A549 (cell line): ENCODE measurements at regions not wholly inside any gene's neighbourhood (a gene's known extent, or its start where the extent isn't known, plus 50 kb on each side); places are given as distances from the start of the nearest gene placed in this dataset.

Source experiments
- ATAC-seq, 2 experiments: fragments of 200-7000 bp in 1 of 2; fragments of >200 bp in 1 of 2; cut with Nextera tagmentation in 1 of 2; cut with Tn5 transposase in 1 of 2; 3 replicates each; pipeline versions ENCODE4 v1.8.0 to v1.9.1; 2018 to 2020; ENCODE audit warnings: mild to moderate bottlenecking in 1 of 2, moderate library complexity in 1 of 2
- CTCF ChIA-PET: fragments of 300-600 bp; sonication (Branson Sonifier 250); formaldehyde crosslinking; extraction: SDS; loops from one replicate; lab custom pipeline; 2021; ENCODE audit warnings: antibody characterized with exemption, inconsistent platforms; lab: Yijun Ruan, JAX
- POLR2A ChIA-PET: fragments of 350-600 bp; formaldehyde crosslinking; extraction: SDS; loops from one replicate; lab custom pipeline; 2021; ENCODE audit warnings: antibody characterized with exemption, inconsistent platforms; lab: Yijun Ruan, JAX
- DNase-seq, 2 experiments: peaks; one replicate each; pipeline versions ENCODE4 v3.0.0 to v3.0.0-alpha.2; 2011 to 2016; ENCODE audit warnings: low read depth in 1 of 2, low spot score in 1 of 2
- FAIRE-seq: peaks from 2 replicates; lab custom pipeline; 2011; peaks lifted over from hg19 to GRCh38; lab: Jason Lieb, UNC
- H3K27ac ChIP-seq, 2 experiments: fragments of >200 bp; sonication (Bioruptor Twin); formaldehyde crosslinking; 3 replicates each; pipeline ENCODE4 v1.5.1; 2016 to 2017
- H3K4me1 ChIP-seq: fragments of >200 bp; sonication (Bioruptor Twin); formaldehyde crosslinking; 3 replicates; pipeline ENCODE4 v1.6.1; 2016
- H3K4me2 ChIP-seq: fragments of >200 bp; sonication (Bioruptor Twin); formaldehyde crosslinking; 3 replicates; pipeline ENCODE4 v1.6.1; 2016
- H3K4me3 ChIP-seq: fragments of >200 bp; sonication (Bioruptor Twin); formaldehyde crosslinking; 3 replicates; pipeline ENCODE4 v1.5.1; 2016
- H3K9me3 ChIP-seq: fragments of >200 bp; sonication (Bioruptor Twin); formaldehyde crosslinking; 3 replicates; pipeline ENCODE4 v1.6.1; 2016
- CBX2 ChIP-seq: fragments of 200-600 bp; sonication (generic); IDR thresholded peaks from 2 replicates; pipeline ENCODE4 v1.6.1; 2016; ENCODE audit warnings: low read depth, mild to moderate bottlenecking, borderline replicate concordance
- CBX8 ChIP-seq: fragments of 200-600 bp; sonication (generic); IDR thresholded peaks from 2 replicates; pipeline ENCODE4 v1.6.1; 2016
- CEBPB ChIP-seq, 2 experiments: fragments of >200 bp in 1 of 2; sonication (Bioruptor Twin) in 1 of 2; formaldehyde crosslinking in 1 of 2; IDR thresholded peaks; 2 replicates each; pipeline ENCODE4 v1.6.1; 2012 to 2016
- CHD2 ChIP-seq: fragments of 150-350 bp; IDR thresholded peaks from 2 replicates; pipeline ENCODE4 v1.6.1; 2014; ENCODE audit warnings: low read length; ENCODE audit not compliant: partially characterized antibody
- CTCF ChIP-seq: fragments of >200 bp; sonication (Bioruptor Twin); formaldehyde crosslinking; IDR thresholded peaks from 3 replicates; pipeline ENCODE4 v1.5.1; 2016
- E2F6 ChIP-seq: IDR thresholded peaks from 2 replicates; pipeline ENCODE4 v1.6.1; 2012; ENCODE audit warnings: low read depth, borderline replicate concordance
- EHF ChIP-seq: fragments of 250-450 bp; sonication (Bioruptor Pico); IDR thresholded peaks from 2 replicates; pipeline ENCODE4 v1.5.0; 2020; ENCODE audit warnings: mild to moderate bottlenecking
- EHMT2 ChIP-seq: fragments of 200-600 bp; sonication (generic); IDR thresholded peaks from 2 replicates; pipeline ENCODE4 v1.6.1; 2016; ENCODE audit warnings: antibody characterized with exemption, low read depth, mild to moderate bottlenecking, moderate library complexity
- ELK1 ChIP-seq: fragments of 150-350 bp; IDR thresholded peaks from 2 replicates; pipeline ENCODE4 v1.6.1; 2014; ENCODE audit warnings: low read depth, mild to moderate bottlenecking, low read length
- ESRRA ChIP-seq: fragments of 150-350 bp; IDR thresholded peaks from 2 replicates; pipeline ENCODE4 v1.6.1; 2014; ENCODE audit warnings: mild to moderate bottlenecking, low read length, borderline replicate concordance
- FOSB ChIP-seq: fragments of 250-450 bp; sonication (Bioruptor Pico); IDR thresholded peaks from 2 replicates; pipeline ENCODE4 v1.5.0; 2020; ENCODE audit warnings: mild to moderate bottlenecking, moderate library complexity
- FOSL2 ChIP-seq, 2 experiments: fragments of 450-650 bp in 1 of 2; fragments of >200 bp in 1 of 2; sonication (Bioruptor Twin) in 1 of 2; formaldehyde crosslinking; IDR thresholded peaks; 2 replicates each; pipeline versions ENCODE4 v1.5.0 to v1.6.1; 2016 to 2020; ENCODE audit warnings: mild to moderate bottlenecking in 1 of 2, moderate library complexity in 1 of 2
- HOXB13 ChIP-seq: fragments of 250-450 bp; sonication (Bioruptor Pico); IDR thresholded peaks from 2 replicates; pipeline ENCODE4 v1.5.0; 2020; ENCODE audit warnings: low read depth, mild to moderate bottlenecking, moderate library complexity
- HOXB5 ChIP-seq: fragments of 250-450 bp; sonication (Bioruptor Pico); IDR thresholded peaks from 2 replicates; pipeline ENCODE4 v1.5.0; 2020; ENCODE audit warnings: mild to moderate bottlenecking, moderate library complexity
- MAFK ChIP-seq: fragments of 450-650 bp; IDR thresholded peaks from 2 replicates; pipeline ENCODE4 v1.6.1; 2014; ENCODE audit not compliant: partially characterized antibody
- MAZ ChIP-seq: fragments of 150-350 bp; IDR thresholded peaks from 2 replicates; pipeline ENCODE4 v1.6.1; 2014; ENCODE audit warnings: antibody characterized with exemption, low read depth, low read length, borderline replicate concordance
- MYC ChIP-seq: IDR thresholded peaks from 2 replicates; pipeline ENCODE4 v1.6.1; 2012; ENCODE audit warnings: mild to moderate bottlenecking, inconsistent platforms, low read length, improper control_type of control experiment, borderline replicate concordance
- NFE2L2 ChIP-seq: fragments of 150-350 bp; conservative IDR thresholded peaks from 2 replicates; pipeline ENCODE4 v1.6.1; 2014; ENCODE audit warnings: low read length
- NPAS2 ChIP-seq: fragments of 250-450 bp; sonication (Bioruptor Pico); IDR thresholded peaks from 2 replicates; pipeline ENCODE4 v1.8.0; 2022; ENCODE audit warnings: mild to moderate bottlenecking, moderate library complexity, borderline replicate concordance
- POLR2A ChIP-seq: IDR thresholded peaks from 2 replicates; pipeline ENCODE4 v1.6.1; 2012; ENCODE audit warnings: mild to moderate bottlenecking, low read length
- POLR2AphosphoS2 ChIP-seq: conservative IDR thresholded peaks from 2 replicates; pipeline ENCODE4 v1.6.1; 2012; ENCODE audit warnings: low read length, improper control_type of control experiment, inconsistent platforms
- RAD21 ChIP-seq, 2 experiments: fragments of >200 bp in 1 of 2; sonication (Bioruptor Twin) in 1 of 2; formaldehyde crosslinking in 1 of 2; IDR thresholded peaks in 1 of 2; conservative IDR thresholded peaks in 1 of 2; 2 replicates in 1 of 2; 3 replicates in 1 of 2; pipeline ENCODE4 v1.6.1; 2012 to 2018; ENCODE audit warnings: inconsistent platforms in 1 of 2
- RARB ChIP-seq: fragments of 250-450 bp; sonication (Bioruptor Pico); IDR thresholded peaks from 2 replicates; pipeline ENCODE4 v1.8.0; 2021; ENCODE audit warnings: mild to moderate bottlenecking, moderate library complexity
- RCOR1 ChIP-seq: fragments of 150-350 bp; IDR thresholded peaks from 2 replicates; pipeline ENCODE4 v1.6.1; 2014; ENCODE audit warnings: antibody characterized with exemption, low read length, low read depth
- REST ChIP-seq: fragments of 200-600 bp; sonication (generic); IDR thresholded peaks from 2 replicates; pipeline ENCODE4 v1.6.1; 2016; ENCODE audit warnings: antibody characterized with exemption, mild to moderate bottlenecking, moderate library complexity
- RNF2 ChIP-seq: fragments of 200-600 bp; sonication (generic); IDR thresholded peaks from 2 replicates; pipeline ENCODE4 v1.6.1; 2016; ENCODE audit warnings: low read depth, mild to moderate bottlenecking, antibody characterized with exemption, moderate library complexity, borderline replicate concordance
- SMC3 ChIP-seq: fragments of >200 bp; sonication (Bioruptor Twin); formaldehyde crosslinking; IDR thresholded peaks from 3 replicates; pipeline ENCODE4 v1.6.1; 2018; ENCODE audit warnings: inconsistent platforms
- SREBF2 ChIP-seq: fragments of 450-650 bp; IDR thresholded peaks from 2 replicates; pipeline ENCODE4 v1.6.1; 2014; ENCODE audit warnings: mild to moderate bottlenecking, moderate library complexity
- ZFP36 ChIP-seq: fragments of 450-650 bp; IDR thresholded peaks from 2 replicates; pipeline ENCODE4 v1.6.1; 2014; ENCODE audit warnings: borderline replicate concordance; ENCODE audit not compliant: partially characterized antibody
- ZNF302 ChIP-seq: fragments of 250-450 bp; sonication (Bioruptor Pico); IDR thresholded peaks from 2 replicates; pipeline ENCODE4 v1.9.0; 2021; ENCODE audit warnings: inconsistent platforms, mild to moderate bottlenecking, moderate library complexity
- WGBS: methylation state at CpG from one replicate; pipeline ENCODE4 v1.1.6; 2017; ENCODE audit errors: missing lambda C conversion rate; 5-methylcytosine and 5-hydroxymethylcytosine counted together

- Histone ChIP-seq H3K4me2 (no peak overlapping the region), H3K4me1 (peaks cover 42% of the 10 kb centered on the region), H3K27ac (no peak overlapping the region)
- DNase-seq (no peak), FAIRE-seq (no peak)
- TF ChIP-seq MAFK (no peak), POLR2AphosphoS2 (no peak), MAZ (no peak), RCOR1 (no peak)
- TF ChIP-seq, all 56 proteins: peak for 0
- Histone ChIP-seq H3K9me3 (no peaks in the 10 kb centered on the region), H3K4me3 (no peak overlapping the region)
- ChIA-PET POLR2A (no interaction called here), CTCF (no interaction called here)
- no peak for ATAC-seq
These were observed 132.5 kb downstream of the UTRN start for GRCh38 chr6:144417681-144418080.

- ChIA-PET CTCF (no interaction called here), POLR2A (no interaction called here)
- ATAC-seq (no peak), DNase-seq (no peak), FAIRE-seq (no peak)
- Histone ChIP-seq H3K4me2 (no peak overlapping the region), H3K4me1 (peaks cover 30% of the 10 kb centered on the region), H3K27ac (no peak overlapping the region), H3K9me3 (no peaks in the 10 kb centered on the region), H3K4me3 (no peak overlapping the region)
- WGBS: 91% methylated on average over 6 of the region's 6 CpGs
- no peak for TF ChIP-seq EHMT2
- TF ChIP-seq EHF (CRISPR knock-in tag): no peak
- no peak for TF ChIP-seq FOSL2 (IDR thresholded peaks at IDR 0.05)
- no peak for TF ChIP-seq FOSL2 (CRISPR knock-in tag; IDR thresholded peaks at IDR 0.05)
- TF ChIP-seq ZNF302: no peak
- no peak for TF ChIP-seq CTCF
- TF ChIP-seq NFE2L2: no peak
- TF ChIP-seq E2F6: no peak
- no peak for TF ChIP-seq HOXB5 (CRISPR knock-in tag)
- TF ChIP-seq ESRRA: no peak
- TF ChIP-seq MYC: no peak
- TF ChIP-seq RAD21 (conservative IDR thresholded peaks at IDR 0.05 in 1 of 2, IDR thresholded peaks at IDR 0.05 in 1 of 2): no peak
- TF ChIP-seq SREBF2: no peak
- no peak for TF ChIP-seq ZFP36
- TF ChIP-seq FOSB (CRISPR knock-in tag): no peak
- TF ChIP-seq ELK1: no peak
- TF ChIP-seq NPAS2 (CRISPR knock-in tag): no peak
- TF ChIP-seq MAFK: no peak
- no peak for TF ChIP-seq CBX8
- TF ChIP-seq SMC3: no peak
- TF ChIP-seq RARB (CRISPR knock-in tag): no peak
These were observed 133.9 kb downstream of the UTRN start for GRCh38 chr6:144418959-144419545.

GRCh38 chr6:144423167-144423566 is 138.0 kb downstream of the UTRN start:
- H3K27ac ChIP-seq: no peak overlapping the region
- H3K4me2 ChIP-seq: no peak overlapping the region
- no peaks in the 10 kb centered on the region for H3K4me1 ChIP-seq
- no peak overlapping the region for H3K4me3 ChIP-seq
- ATAC-seq (no peak), DNase-seq (no peak), FAIRE-seq (no peak)
- no peaks in the 10 kb centered on the region for H3K9me3 ChIP-seq
- ChIA-PET CTCF (no interaction called here), POLR2A (no interaction called here)
- 73% methylated on average over 3 of the region's 3 CpGs for WGBS
- no peak for TF ChIP-seq MAZ
- no peak for TF ChIP-seq CBX2
- TF ChIP-seq CHD2: no peak
- no peak for TF ChIP-seq RCOR1
- no peak for TF ChIP-seq HOXB13 (CRISPR knock-in tag)
- TF ChIP-seq RNF2: no peak
- no peak for TF ChIP-seq POLR2A
- TF ChIP-seq NFE2L2: no peak
- TF ChIP-seq REST: no peak
- TF ChIP-seq CEBPB (IDR thresholded peaks at IDR 0.05): no peak
